GM18520 (cell line): ENCODE measurements at regions not wholly inside any gene's neighbourhood (a gene's known extent, or its start where the extent isn't known, plus 50 kb on each side); places are given as distances from the start of the nearest gene placed in this dataset.

Experiments
- ATAC-seq: cut with Tn5 transposase; IDR thresholded peaks from one replicate; pipeline ENCODE4 v1.9.1; 2021; ENCODE audit not compliant: unreplicated experiment

DNA sequence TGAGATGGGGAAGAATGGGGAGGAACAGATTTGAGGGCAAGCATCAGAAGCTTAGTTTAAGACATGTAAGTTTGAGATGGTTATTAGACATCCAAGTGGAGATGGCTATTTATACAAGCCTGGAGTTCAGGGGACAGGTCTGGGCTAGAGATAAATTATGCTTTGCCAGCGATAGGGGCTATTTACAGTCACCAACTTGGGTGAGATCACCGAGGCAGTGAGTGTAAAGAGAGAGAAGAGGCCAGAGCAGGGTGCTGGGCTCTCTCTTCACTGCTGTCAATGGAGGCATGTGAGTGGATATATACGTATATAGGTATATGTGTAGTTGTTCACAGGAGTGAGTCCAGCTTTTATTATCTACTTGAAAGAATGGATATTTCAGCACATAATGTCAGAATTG is 81.0 kb downstream of the QPCT start:
- ATAC-seq: no peak

DNA sequence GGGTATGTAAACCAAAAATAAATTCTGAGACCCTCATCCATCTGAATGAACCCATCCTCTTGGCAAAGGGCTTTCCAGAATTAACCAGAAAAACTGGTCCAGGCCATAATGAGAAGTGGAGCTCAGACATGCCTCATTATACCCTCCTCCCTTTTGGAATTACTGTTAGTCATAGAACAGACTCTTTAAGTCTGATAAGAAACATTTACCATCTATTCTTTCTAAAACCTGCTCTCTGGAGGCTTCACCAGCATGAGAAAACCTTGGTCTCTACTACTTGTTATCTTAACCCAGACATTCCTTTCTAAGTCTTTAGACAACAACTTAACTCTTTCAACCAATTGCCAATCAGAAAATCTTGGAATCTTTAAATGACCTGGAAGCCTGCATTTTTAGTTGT is 82.8 kb downstream of the QPCT start:
- no peak for ATAC-seq

DNA sequence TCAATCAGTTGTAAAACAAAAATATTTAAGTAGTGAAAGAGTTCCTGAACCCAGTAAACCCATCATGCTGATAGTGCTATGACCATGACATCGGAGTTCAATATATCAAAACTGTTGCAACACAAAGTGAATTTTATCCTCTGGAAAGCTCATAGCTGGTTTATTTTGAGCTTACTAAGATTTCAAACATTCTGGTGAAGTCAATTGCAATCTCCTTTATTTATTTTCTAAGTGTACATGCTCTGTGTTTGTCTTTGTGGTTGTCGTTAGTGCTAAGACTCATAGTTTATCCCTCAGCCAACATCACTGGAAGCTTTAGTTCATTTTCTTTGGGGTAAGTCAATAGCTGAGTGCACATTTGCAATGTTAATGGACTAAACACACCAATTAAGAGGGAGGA is 91.9 kb downstream of the QPCT start:
- ATAC-seq: no peak

DNA sequence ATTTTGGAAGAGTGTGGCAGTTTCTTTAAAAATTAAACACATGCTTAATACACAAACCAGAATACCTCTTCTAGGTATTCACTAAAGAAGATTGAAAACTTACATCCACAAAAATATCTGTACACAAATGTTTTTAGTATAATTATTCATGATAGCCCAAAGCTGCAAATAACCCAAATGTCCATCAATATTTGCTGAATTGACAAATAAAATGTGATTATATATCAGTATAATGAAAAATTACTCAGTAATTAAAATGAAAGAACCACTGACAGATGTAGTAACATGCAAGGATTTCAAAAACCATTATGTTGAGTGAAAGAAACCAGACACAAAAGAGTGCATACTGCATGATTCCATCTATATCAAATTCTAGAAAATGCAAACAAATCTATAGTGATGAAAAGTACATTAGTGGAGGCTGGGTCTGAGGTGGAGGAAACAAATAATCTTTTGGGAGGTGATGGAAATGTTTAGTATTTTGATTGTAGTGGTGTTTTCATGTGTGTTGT is 94.8 kb downstream of the QPCT start:
- ATAC-seq: no peak

DNA sequence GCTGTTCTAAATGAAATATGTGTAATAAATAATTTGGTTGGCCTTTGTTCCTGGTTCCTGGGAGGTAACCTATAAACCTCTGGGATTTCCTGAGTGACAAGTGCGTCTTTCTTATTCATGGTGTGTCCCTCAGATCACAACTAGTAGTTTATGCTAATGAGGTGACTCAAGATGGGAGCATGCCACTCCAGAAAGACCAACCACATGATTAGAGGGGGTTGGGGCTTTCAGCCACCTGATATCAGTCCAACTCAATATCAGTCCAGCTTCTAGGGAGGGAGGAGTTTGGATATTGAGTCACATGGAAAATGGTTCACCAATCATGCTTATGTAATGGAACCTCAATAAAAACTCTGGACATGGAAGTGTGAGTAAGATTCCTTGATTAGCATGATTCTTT is 96.6 kb downstream of the QPCT start:
- ATAC-seq: no peak

DNA sequence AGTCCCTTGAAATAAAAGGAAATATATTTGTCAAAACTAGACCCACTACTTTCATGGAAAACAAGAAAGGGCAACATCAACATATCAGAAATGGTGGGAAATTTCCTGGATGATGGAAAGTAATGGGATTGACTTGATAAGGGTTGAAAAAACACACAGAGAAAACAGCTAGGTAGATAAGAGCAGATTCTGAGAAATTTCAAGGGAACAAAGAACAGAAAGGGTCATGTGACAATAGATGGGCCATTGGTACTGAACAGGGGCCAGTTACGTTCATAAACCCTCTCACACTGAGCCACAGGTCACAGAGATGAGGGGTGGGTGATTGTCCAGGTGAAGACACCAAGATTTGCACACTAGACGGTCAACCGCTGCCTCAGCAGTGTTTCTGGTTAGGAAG is 98.7 kb downstream of the QPCT start:
- ATAC-seq: no peak

DNA sequence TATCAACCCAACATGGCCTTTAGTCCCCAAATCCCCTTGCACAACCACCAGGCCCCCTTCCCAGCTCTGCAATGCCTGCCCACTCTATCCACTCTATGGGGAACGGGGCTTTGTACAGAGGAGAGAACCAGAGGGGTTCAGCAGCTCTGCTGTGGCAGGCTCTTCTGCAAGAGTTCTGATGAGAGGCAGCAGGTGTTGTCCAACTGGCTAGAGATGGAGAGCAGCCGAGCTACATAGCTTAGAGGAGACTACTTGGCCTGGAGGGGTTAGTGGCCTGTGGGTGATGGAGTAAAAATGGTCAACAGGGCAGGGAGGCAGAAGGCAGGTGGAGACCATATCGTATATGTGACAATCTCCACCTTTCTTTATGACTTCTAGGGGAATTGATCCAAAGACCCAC is 103.0 kb downstream of the QPCT start:
- ATAC-seq: no peak

DNA sequence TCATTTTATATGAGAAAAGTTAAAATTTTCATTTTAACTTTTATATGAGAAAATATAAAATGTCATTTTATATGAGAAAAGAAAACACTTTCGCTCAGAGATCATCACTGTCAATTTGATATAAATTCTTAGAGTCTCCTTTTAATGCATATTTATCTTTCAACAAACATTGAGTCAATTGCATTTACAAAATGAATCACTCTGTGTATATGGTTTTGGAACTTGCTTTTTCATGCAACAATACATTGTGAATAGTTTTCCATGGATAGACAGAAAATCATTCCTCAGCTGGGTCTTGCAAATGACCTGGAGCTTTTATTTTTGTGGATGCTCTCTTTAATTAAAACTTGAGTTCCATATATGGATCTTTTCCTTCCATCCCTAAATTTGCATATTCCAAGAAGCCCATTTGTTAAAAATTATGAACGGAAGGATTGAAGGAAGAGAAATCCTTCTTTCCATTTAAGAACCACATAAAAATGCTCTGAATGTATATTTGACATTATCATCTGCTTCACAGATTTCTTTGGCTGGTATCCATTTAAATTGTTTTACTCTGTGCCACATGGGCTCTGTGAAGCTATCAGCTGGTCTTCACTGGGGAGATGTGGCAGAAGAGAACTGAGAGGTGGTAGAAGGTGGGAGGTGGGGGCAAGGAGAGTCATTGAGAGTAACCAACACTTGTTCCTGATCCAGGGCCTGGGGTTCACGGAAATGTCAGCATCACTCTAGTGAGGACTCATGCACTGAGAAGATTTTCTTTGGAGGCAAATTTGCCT is 104.1 kb downstream of the QPCT start:
- ATAC-seq: no peak

DNA sequence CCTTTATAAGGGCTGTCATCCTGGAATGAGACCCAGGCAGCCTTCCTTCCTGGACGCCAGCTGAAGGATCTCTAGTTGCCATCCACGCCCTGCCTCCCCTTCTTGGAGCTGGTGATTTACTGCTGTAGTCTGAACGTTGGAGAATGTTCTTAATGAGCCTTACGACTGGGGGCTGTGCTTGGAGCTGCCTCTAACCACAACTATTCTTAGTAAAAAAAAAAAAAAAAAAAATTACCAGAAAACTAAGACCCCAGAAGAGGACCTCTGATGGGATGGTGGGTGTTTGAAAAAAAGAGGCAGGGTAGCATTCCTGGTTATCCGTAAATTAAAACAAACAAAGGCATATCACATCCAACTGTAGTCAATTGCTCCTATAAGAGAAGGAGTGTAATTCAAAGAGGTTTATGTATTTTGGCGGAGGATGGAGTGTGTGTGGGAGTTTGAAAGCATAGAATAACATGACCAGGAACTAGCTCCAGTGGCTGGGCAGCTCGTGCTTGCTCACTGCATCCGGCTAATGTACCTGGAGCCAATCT is 105.4 kb downstream of the QPCT start:
- ATAC-seq: no peak

DNA sequence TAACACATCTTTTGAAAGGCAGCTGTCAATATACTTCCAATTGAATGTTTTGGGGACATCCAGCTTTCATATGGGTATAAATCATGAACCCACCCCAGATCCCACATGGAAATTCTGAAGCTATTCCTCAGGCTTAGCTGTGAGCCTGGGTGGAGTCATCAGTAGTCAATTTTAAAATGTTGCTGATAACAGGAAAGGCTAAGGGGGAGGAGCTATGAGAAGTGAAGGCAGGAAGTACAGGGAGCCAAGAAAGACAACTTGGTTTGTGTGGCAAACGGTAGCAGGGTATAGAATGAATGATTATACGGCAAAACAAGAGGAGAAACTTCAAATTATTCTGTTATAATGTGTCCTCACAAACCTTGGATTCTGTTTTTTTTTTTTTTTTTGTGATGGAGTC is 108.6 kb downstream of the QPCT start:
- no peak for ATAC-seq

DNA sequence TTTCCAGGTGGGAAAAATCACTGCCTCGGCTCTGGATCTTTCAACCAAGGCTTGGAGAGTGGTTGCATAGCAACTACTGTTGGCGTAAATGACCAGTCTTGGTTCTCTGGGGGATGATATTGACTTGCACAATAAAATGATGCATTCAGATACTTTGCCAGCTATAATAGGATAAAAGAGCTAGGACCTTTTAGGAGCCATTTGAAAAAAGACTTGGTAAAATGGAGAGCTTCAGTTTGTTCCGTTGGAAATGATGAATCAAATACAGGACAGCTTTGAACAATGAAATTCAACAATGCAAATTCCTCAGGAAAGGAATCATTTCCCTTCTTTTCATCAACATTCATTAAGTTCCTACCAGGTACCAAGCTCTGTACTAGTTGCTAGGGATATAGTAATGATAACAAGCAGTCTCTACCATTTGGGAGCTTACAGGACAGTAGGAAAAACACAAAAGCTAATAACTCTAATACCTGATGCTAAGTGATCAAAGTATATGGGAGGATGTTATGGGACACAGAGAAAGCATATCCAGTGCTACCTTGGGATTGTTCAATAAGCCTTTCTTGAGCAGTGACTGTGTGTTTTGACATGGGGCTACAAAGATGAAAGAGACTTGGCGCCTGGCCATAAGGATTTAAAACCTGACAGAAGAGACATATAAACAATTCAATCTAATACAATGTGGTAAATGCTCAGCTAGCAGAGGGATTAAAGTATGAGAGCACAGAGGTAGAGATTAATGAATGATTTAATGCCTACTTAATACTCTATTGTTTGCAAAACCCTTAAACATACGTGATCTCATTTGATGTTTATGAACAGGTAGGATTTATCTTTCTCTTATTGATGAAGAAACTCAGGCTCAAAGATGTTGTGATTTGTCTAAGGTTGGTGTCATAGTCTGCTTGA is 110.7 kb downstream of the QPCT start:
- ATAC-seq: no peak

DNA sequence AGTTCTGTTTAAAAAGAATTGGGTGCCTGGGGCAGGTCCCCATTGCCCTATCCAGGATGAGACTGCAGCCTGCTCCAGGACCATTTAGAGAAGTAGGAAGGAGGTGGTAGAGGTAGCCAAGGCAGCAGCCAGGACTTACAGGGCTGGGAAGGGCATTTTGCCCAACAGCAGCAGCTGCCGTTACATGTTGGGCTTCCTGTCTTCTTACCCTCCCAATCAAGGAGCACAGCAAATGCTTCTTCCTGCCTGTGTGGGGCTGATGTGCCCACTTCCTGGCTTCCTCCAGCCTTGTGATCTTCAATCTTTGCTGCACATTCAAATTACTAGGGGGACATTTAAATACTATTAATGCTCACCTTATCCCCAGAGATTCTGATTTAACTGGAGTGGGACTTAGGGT is 112.0 kb downstream of the QPCT start:
- ATAC-seq: no peak

DNA sequence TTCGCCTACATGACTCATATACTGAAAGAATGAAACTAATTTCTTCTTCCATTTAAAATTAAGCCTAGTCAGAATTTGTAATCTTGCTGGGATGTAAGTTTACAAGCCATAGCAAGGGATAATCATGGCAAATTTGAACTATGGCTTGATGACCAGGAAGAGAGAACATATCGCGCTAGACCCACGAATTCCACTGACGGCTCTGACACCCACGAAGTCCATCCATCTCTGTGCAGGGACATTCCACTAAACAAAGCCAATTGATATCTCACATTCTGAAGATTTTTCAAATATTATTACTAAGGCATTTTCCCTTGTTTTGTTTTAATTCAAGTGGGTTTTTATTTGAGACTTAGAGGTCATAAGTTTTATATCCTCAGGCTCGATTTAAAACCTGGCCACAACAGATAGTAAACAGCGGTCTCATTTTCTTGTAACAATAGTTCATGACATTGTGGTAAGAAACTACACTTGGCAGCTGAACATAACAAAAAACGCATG is 113.0 kb downstream of the QPCT start:
- no peak for ATAC-seq

DNA sequence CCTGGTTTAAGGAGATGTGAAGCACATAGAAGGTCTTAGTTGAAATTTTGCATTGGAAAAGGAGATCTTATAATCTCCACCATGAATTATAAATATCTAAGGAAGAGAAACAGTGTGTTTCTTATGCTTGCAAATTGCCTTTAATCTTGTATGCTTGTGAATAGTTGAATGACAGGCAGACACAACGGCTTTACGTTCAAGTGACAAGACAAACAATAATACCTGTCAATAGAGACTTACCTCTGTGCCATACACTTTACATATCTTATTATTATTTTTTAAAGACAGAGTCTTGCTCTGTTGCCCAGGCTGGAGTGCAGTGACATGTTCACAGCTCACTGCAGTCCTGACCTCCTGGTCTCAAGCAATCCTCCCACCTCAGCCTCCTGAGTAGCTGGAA is 113.7 kb downstream of the QPCT start:
- ATAC-seq: no peak

DNA sequence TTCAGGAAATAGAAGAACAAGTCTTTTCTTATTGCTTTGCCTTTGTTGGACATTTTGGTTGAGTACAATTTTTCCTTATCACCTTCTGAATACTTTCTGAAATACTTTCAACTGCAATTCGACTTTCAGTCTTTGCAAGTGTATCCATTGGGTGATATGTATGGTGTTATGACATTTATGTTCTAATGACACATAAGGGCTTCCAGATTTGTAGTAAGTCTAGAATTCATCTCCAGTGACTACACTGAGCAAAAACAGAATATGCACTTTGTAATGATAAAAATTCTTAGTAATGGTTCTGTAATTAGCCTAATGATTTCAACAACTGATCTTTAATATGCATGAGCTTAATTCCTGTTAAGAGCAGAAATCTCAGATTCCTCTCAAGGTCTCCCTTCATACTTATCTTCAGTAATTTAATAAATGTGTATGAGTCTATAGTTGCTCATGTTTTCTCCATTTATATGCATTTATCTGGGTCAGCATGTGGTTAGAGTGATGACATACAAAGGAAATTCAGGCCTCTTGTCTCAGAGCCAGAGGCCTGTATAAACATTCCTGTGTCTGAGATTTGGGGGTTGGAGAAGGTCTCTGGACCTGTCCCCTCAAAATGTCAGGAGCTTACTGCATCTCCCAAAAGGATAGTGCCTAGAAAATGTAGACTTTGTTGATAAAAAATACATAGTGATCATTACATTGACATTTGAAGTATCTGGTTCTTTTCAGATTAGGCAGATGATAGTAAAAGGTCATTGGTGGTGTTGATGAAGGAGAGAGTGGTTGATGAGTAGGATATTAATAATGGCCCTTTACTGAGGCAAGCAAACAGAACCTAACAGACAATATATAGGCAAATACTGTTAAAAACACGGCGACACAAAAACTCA is 114.9 kb downstream of the QPCT start:
- no peak for ATAC-seq

DNA sequence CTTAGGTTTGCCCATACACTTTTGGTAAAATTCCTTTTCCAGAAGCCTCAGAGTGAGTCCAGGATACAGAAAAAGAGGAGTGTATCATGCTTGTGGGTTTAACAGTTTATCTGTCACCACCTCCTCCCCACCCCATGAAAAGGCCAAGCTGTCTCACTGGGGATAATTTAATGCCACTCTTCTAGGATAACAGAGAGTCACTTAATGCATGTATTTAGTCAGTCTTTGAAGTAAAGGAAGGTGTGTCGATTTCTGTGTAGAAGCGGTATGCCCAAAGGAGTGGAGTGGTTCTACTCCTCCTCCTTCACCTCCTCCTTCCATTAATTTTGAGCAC is 116.4 kb downstream of the QPCT start:
- ATAC-seq: no peak

DNA sequence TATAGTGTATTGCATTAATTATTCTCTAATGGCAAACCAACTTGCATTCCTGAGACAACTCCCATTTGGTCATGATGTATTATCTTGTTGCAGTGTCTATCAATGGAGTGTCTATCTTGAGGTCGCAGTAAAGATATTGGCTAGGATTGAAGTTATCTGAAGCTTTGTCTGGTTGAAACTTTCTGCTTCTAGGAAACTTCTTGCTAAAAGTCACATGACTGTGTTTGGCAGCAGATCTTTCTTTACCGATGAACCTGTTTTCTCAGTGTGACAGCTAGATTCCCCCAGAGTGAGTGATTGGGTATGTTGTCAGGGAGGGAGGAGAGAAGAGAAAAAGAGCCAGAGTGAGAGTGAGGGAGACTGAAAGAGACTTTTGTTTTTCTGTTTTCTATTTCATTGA is 119.6 kb downstream of the QPCT start:
- ATAC-seq: no peak

DNA sequence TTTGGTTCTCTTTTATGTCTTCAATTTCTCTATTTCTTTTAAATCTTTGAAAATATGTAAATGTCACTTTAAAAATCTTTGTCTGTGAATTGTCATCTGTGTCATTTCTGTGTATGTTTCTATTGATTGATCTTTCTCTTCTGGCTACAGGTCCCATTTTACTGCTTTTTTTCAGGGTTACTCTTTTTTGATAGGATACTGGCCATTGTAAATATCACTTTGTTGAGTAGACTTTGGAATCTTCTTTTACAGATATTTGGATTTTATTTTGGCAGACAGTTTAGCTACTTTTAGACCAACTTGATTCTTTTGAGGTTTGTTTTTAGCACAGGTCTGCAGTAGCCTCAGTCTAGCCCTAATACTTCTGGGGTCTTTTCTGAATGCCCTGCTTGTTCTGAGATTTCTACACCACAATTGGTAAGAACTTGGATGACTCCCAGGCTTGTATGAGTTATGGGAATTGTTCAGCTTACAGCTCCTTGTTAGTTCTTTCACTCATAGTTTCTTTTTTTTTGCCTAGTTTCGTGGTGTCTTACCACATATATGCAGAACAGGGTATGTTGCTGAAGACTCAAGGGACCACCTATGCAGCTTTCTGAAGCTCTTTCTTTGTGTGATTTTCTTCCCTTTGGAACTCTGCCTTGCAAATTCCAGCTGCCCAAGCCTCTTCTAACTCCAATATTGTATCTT is 122.2 kb downstream of the QPCT start:
- ATAC-seq: no peak

DNA sequence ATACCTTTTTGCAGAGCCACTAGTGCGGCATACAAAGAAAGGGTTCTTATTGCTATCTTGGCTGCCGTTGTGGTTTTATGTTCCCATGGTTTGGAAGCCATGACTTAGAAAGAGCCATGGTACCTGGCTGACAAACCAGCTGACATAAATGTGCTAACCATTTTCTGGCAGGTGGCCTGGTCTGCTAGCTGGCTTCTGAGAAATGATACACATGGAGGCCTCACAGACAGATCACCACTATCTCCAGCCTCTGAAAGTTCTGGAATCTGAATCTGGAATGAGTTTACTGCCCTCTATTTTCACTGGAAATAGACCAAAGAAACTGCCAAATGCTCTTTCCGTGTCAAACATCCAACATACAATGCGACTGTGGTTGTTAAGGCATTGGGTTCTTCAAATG is 123.7 kb downstream of the QPCT start:
- no peak for ATAC-seq

DNA sequence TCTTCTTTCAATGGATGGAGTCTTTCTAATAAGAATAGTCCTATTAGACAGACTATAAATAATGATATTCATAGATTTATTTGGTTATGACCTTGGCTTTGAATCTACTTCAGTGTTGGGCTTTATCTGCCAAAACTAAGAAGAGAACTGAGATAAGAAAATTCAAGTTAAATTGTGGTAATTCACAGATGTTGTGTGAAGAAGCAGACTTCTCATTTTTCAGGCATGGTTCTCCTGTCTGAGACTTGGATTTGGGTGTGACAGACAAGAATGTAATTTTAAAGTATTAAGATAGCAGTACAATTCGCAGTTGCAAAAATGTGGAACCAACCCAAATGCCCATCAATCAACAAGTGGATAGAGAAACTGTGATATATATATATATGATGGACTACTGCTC is 124.7 kb downstream of the QPCT start:
- ATAC-seq: no peak
